ENCODE measurements at regions not wholly inside any gene's neighbourhood (a gene's known extent, or its start where the extent isn't known, plus 50 kb on each side); places are given as distances from the start of the nearest gene placed in this dataset.

DNA sequence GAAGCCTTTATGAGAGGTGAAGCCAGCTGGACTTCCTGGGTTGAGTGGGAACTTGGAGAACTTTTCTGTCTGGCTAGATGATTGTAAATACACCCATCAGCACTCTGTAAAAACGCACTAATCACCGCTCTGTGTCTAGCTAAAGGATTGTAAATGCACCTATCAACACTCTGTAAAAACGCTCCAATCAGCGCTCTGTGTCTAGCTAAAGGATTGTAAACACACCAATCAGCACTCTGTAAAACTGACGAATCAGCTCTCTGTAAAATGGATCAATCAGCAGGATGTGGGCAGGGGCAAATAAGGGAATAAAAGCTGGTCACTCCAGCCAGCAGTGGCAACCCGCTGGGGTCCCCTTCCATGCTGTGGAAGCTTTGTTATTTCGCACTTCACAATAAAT is 163.6 kb upstream of the SLC39A10 start:
- DNase-seq, result no peak

DNA sequence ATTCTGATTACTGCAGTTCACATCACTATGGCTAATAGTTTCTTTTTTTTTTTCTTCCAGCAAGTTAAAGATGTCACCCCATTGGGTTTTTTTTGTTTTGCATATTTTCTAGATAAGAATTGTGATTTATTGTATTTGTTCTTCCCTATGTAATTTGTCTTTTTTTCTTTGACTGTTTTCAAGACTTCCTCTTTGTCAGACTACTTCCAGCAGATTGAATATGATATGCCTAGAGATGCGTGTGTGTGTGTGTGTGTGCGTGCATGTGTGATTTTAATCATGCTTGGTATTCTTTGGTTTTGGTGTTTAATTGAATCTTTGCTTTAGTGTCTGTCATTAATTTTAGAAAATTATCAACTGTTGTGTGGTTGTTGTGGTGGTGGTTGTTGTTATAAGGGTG is 166.7 kb upstream of the SLC39A10 start:
- no peak for DNase-seq

- no peak for DNase-seq
Measured at GRCh38 chr2:195489101-195489500, 167.9 kb upstream of the SLC39A10 start.

- DNase-seq, result no peak
Measured at GRCh38 chr2:195488567-195488966, 168.5 kb upstream of the SLC39A10 start.

DNA sequence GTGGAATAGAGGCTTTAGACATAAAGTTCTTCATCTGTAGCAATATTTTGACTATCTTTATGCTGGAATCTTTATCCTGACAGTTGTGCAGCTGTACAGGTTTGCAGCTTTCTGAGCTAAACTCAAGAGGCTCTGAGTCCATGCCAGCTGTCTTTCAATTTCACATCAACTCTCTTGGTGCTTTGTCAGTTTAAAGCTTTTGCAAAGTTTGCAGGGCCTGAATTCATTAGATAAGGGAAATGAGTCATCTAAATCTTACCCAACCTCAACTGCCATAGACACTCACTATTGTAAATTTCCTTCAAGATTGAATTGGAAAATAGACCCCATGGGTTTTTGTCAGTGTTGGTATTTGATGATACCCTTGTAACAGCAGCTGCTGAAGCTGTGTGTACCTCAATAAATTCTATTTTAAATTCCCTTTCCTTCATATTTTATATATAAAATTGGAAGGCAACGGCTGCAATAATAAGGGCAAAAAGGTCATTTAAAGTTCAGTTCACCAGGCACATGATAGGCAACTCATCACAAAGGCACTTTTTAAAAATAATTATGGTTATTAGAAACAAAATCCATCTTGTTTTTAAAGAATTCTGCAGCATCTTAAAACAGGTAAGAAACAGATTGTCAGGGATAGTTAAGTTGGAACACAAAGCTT is 169.9 kb upstream of the SLC39A10 start:
- DNase-seq, result no peak

DNA sequence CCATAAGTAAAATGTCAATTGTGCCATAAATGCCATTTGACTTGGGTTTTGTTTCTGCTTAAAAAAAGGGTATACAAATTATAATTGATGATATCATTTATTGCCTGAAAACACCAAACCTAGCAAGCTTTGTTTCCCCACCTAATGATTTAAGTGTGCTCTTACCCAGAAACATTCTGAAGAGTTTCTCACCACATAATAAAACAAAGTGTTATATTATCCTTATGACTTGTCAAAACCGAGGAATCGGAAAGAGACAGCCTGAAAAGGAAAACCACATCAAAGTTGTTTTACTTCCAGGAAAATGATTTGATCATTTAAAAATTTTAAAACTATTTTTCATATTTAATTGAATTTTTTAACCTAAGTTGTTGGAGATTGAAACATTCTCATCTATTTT is 170.5 kb upstream of the SLC39A10 start:
- no peak for DNase-seq

- DNase-seq, result no peak
Measured at GRCh38 chr2:195482010-195482409, 175.0 kb upstream of the SLC39A10 start.

DNA sequence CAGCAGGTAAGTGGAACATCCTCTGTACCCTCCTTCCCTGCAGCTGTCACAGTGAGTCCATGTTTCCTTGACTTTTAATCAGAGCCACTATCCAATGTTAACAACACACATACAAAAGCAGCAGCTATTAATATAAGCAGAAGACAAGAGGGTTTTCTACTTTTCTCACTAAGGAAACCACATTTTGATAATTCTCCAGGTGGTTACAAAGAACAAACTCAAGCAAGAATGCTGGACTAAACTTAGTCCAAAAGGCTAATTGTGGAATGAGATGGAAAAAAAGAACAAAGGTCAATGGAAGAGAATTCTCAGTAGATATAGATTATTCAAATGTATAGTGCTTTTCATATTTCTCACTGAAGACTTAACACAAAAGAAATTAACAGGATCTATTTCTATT is 176.9 kb upstream of the SLC39A10 start:
- DNase-seq, result no peak

GRCh38 chr2:195479407-195479806 is 177.6 kb upstream of the SLC39A10 start:
- no peak for DNase-seq

DNA sequence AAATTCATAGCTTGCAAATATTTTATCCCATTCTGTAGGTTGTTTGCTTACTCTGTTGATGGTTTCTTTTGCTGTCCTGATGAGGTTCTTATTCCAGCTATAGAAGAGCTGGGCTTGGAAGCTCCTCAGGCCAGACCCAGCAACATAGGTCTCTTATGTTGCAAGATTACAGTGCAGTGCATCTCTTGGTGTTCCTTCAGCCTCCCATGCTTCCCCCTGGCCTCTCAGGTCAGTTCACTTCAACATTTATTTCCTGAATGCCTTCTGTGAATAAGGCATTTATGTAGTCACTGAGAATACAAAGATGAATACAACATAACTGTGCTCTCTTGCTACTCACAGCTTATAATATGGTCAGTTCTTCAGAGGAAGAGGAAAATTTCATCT is 179.0 kb upstream of the SLC39A10 start:
- DNase-seq, result no peak

DNA sequence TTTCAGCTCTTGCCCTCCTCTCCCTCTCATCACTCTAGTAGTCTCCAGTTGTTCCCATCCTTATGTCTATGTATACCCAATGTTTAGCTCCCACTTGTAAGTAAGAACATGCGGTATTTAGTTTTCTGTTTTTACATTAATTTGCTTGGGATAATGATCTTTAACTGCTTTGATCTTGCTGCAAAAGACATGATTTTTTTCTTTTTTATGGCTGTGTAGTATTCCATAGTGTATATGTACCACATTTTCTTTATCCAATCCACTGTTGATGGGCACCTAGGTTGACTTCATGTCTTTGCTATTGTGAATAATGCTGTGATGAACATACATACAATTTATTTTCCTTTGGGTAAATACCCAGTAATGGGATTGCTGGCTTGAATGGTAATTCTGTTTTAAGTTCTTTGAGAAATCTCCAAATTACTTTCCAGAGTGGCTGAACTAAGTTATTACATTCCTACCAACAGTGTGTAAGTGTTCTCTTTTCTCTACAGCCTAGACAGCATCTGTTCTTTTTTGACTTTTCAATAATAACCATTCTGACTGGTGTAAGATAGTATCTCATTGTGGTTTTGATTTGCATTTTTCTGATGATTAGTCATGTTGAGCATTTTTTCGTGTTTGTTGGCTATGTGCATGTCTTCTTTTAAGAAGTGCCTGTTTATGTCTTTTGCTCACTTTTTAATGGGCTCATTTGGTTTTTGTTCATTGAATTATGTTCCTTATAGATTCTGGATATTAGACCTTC is 179.6 kb upstream of the SLC39A10 start:
- DNase-seq, result no peak

GRCh38 chr2:195475336-195475735 is 181.7 kb upstream of the SLC39A10 start:
- DNase-seq, result no peak

DNA sequence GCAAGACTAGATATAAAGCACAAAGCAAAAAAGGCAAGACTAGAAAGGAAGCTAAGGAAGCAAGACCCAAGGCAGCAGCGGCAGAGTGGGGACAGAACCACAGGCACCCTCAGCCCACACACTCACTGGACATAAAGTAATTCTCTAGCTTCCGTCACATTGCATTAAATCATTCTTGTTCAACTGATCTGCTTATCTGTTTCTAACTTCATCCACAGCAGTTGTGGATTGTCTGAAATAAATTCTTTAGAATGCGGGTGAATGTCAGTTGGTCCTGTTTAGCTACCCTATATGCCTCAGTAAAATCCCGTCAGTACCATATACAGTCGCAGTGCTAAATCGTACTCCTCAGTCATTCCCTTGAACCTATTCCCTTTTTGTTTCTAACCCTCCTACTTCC is 183.2 kb upstream of the SLC39A10 start:
- no peak for DNase-seq

- DNase-seq, result no peak
Measured at GRCh38 chr2:195472501-195473234, 184.4 kb upstream of the SLC39A10 start.

- no peak for DNase-seq
Measured at GRCh38 chr2:195471807-195472206, 185.2 kb upstream of the SLC39A10 start.

DNA sequence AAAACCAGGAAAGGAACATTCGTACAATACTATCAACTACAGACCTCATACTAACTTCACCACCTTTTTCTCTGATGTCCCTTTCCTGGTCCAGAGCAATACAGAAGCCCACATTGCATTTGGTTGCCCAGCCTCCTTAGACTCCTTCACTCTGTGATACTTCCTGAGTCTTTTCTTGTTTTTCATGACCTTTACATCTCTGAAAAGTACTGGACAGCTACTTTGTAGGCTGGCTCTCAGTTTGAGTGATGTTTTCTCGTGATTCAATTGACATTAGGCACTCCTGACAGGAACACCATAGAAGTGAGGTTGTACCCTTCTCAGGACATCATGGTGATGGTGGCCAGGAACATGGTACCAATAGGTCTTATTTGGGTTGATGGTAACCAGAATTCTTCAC is 185.9 kb upstream of the SLC39A10 start:
- DNase-seq, result no peak

DNA sequence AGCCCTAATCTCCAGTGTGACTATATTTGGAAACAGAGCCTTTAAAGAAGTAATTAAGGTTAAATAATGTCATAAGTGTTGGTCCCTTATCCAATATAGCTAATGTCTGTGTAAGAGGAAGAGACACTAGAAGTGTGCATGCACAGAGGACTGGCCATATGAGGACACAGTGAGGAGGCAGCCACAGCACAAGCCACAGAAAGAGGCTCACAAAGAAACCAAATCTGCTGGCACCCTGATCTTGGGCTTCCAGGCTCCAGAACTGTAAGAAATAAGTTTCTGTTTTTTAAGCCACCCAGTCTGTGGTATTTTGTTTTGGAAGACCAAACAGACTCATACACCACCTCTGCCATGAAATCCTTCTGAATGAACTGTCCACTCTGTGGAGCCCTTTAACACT is 186.4 kb upstream of the SLC39A10 start:
- no peak for DNase-seq

- no peak for DNase-seq
Measured at GRCh38 chr2:195468771-195469170, 188.3 kb upstream of the SLC39A10 start.

DNA sequence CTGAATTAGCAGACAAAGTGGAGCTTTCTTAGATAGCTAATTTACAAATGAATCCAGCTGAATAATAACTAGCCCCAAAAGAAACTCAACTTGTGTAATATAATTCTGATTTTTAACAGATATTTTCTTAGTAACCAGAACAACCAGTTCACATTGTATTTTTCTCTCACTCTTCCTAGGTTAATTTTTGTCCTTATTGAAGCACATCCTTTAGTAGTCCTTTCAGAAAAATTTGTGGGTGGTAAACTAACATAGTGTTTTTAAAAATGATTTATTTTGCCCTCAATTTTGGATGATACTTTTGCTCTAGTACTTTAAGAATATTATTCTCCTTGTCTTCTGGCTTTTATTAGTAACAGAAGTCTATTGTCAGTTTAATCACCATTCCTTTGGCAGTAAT is 190.6 kb upstream of the SLC39A10 start:
- DNase-seq, result no peak

DNA sequence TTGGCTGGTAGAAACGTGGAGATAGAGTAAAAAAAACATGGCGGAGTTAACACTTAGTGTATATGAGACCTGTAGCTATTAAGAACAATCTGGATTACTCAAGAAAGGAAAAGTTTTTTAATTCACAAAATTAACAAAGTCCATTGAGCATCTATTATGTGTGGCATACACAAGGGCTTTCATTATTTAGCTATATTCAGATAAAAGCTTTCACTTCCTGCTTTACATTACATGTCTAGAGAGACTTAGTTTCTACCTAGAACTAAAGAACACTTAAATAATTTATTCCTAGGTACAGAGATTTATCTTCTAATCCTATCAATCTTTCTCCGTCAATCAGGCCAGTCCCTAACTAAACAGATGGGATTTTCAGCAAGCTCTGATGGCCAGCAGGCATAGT is 196.0 kb upstream of the SLC39A10 start:
- DNase-seq, result no peak

DNA sequence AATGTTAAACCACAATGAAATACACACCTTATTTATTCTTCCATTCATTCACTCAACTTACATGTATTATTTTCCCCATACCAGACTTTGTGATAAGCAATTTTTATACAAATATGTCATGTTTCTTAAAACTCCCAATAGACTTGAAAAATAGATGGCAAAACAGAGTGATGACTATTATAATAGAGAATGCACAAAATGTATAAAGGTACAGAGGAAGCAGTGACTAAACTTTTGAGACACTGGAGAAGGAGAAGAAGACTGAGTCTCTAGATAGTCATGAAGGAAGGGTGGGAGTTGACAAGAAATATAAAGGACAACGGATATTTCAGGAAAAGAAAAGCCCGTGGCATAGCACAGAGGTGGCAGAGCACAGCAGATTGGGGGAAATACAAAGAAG is 198.1 kb upstream of the SLC39A10 start:
- DNase-seq, result no peak

DNA sequence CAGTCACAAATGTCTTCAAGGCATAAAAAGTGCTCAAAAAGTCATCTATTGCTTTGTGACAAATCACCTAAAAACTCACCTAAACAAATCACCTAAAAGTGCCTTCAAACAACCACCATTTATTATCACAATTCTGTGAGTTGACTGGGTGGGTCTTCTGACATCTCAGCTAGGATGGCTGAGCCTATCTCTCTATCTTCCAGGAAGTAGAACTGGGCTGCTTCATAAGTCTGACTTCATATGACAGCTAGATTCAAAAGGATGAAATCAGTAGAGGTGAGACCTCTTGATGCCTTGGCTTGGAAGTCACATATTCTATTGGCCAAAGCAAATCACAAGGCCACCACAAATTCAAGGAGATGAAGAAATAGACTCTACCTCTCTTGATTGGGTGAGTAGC is 199.2 kb upstream of the SLC39A10 start:
- DNase-seq, result no peak

DNA sequence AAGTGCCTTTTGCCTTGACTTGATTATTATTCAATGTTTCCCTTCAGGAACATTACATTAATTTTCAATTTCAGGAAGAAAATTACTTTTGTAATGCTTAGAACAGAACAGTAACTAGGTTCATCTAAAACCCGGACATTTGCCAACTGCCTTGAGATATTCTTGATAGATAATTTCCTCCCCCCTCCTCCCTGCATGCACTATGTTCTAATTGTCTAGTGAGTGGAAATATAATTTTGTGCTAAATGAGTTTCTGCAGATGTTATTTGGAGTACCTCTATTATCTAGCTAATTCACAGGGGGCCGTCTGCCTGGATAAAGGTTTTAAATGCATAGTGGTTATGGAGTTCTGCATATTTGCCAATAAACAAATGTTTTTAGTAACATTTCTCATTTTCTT is 200.3 kb upstream of the SLC39A10 start:
- no peak for DNase-seq

DNA sequence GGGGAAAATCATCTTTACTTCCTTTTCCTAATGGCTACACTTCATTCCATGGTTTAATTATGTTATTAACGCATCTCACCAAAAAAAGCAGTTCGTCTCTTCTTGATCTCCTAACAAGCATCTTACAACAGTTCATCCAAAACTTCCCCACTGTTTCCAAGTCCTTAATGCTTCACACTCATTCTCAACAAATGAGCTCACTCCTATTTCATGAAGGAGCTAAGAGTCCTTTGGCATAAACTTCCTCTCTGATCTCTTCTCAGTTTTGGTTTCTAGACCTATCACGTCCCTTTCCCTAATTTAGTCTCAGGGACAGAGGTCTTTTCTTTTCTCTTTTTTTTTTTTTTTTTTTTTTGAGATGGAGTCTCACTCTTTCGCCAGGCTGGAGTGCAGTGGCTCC is 205.9 kb upstream of the SLC39A10 start:
- DNase-seq, result no peak

All from central memory CD4-positive, alpha-beta T cell (primary cell).